Memory B cell (primary cell): ENCODE measurements at regions not wholly inside any gene's neighbourhood (a gene's known extent, or its start where the extent isn't known, plus 50 kb on each side); places are given as distances from the start of the nearest gene placed in this dataset.
A peak's percentile ranks its signal among the peaks of the same experiment; 100 is the strongest.

Experiments
- ATAC-seq: fragments of 150-1000 bp; cut with Tn5 transposase; 2 replicates; pipeline ENCODE4 v1.10.0; 2021; ENCODE audit warnings: low read depth, mild to moderate bottlenecking, moderate library complexity
- DNase-seq, 2 donors: peaks; one replicate each; pipeline ENCODE4 v3.0.0; 2022; ENCODE audit warnings: low spot score in 2 of 2
- H3K27ac Mint-ChIP-seq: one replicate; pipeline ENCODE4 v1.8.0; 2022; ENCODE audit warnings: mild to moderate bottlenecking, moderate library complexity, mixed read lengths
- H3K27me3 Mint-ChIP-seq: one replicate; pipeline ENCODE4 v1.8.0; 2022; ENCODE audit warnings: mixed read lengths
- H3K36me3 Mint-ChIP-seq: one replicate; pipeline ENCODE4 v1.8.0; 2022; ENCODE audit warnings: mild to moderate bottlenecking, mixed read lengths
- H3K4me1 Mint-ChIP-seq: one replicate; pipeline ENCODE4 v1.8.0; 2022; ENCODE audit warnings: mixed read lengths
- H3K4me3 Mint-ChIP-seq: one replicate; pipeline ENCODE4 v1.8.0; 2022; ENCODE audit warnings: mild to moderate bottlenecking, moderate library complexity, mixed read lengths
- H3K9me3 Mint-ChIP-seq: one replicate; pipeline ENCODE4 v1.8.0; 2022; ENCODE audit warnings: mixed read lengths

- Mint-ChIP-seq H3K27ac (no peak overlapping the region), H3K36me3 (peaks cover 8% of the 10 kb centered on the region), H3K27me3 (no peaks in the 10 kb centered on the region), H3K4me3 (no peak overlapping the region), H3K4me1 (peaks cover 26% of the 10 kb centered on the region), H3K9me3 (peaks cover 2% of the 10 kb centered on the region)
- DNase-seq (no peak), ATAC-seq (no peak)
Observed at GRCh38 chr19:46911456-46911855, 50.7 kb downstream of the ARHGAP35 start.

GRCh38 chr19:46913198-46913851, 52.5 kb downstream of the ARHGAP35 start:
- no peaks in the 10 kb centered on the region for H3K27me3 Mint-ChIP-seq
- H3K36me3 Mint-ChIP-seq = peaks cover 8% of the 10 kb centered on the region
- ATAC-seq = no peak
- H3K4me3 Mint-ChIP-seq = no peak overlapping the region
- no peak for DNase-seq
- peaks cover 2% of the 10 kb centered on the region for H3K9me3 Mint-ChIP-seq
- peaks cover 29% of the 10 kb centered on the region for H3K4me1 Mint-ChIP-seq
- H3K27ac Mint-ChIP-seq = peak overlapping the region; percentile 29

GRCh38 chr19:46913852-46914430, 53.1 kb downstream of the ARHGAP35 start:
- no peak overlapping the region for H3K4me3 Mint-ChIP-seq
- peaks cover 26% of the 10 kb centered on the region for H3K4me1 Mint-ChIP-seq
- H3K27me3 Mint-ChIP-seq = no peaks in the 10 kb centered on the region
- ATAC-seq = peak; percentile 52
- H3K9me3 Mint-ChIP-seq = peaks cover 2% of the 10 kb centered on the region
- H3K36me3 Mint-ChIP-seq = peaks cover 14% of the 10 kb centered on the region
- DNase-seq = no peak
- peak overlapping the region; percentile 29 for H3K27ac Mint-ChIP-seq

- H3K27me3 Mint-ChIP-seq = no peaks in the 10 kb centered on the region
- DNase-seq (no peak), ATAC-seq (no peak)
- peaks cover 20% of the 10 kb centered on the region for H3K36me3 Mint-ChIP-seq
- H3K4me3 Mint-ChIP-seq = no peak overlapping the region
- H3K9me3 Mint-ChIP-seq = peaks cover 2% of the 10 kb centered on the region
- H3K27ac Mint-ChIP-seq = no peak overlapping the region
- peaks cover 23% of the 10 kb centered on the region for H3K4me1 Mint-ChIP-seq
Observed at GRCh38 chr19:46915386-46915785, 54.6 kb downstream of the ARHGAP35 start.

GRCh38 chr19:46917002-46917401, 56.2 kb downstream of the ARHGAP35 start:
- no peak overlapping the region for H3K4me3 Mint-ChIP-seq
- no peak for DNase-seq
- peaks cover 26% of the 10 kb centered on the region for H3K36me3 Mint-ChIP-seq
- H3K4me1 Mint-ChIP-seq = peaks cover 19% of the 10 kb centered on the region
- H3K9me3 Mint-ChIP-seq = no peaks in the 10 kb centered on the region
- no peak for ATAC-seq
- H3K27ac Mint-ChIP-seq = no peak overlapping the region
- H3K27me3 Mint-ChIP-seq = no peaks in the 10 kb centered on the region

- DNase-seq (no peak), ATAC-seq (no peak)
- H3K27me3 Mint-ChIP-seq = no peaks in the 10 kb centered on the region
- H3K9me3 Mint-ChIP-seq = no peaks in the 10 kb centered on the region
- H3K4me3 Mint-ChIP-seq = no peak overlapping the region
- H3K36me3 Mint-ChIP-seq = peaks cover 30% of the 10 kb centered on the region
- no peak overlapping the region for H3K27ac Mint-ChIP-seq
- H3K4me1 Mint-ChIP-seq = peaks cover 12% of the 10 kb centered on the region
Observed at GRCh38 chr19:46919324-46919723, 58.5 kb downstream of the ARHGAP35 start.

- no peak for DNase-seq
- Mint-ChIP-seq H3K27me3 (no peaks in the 10 kb centered on the region), H3K27ac (no peak overlapping the region), H3K4me3 (no peak overlapping the region), H3K9me3 (no peaks in the 10 kb centered on the region), H3K36me3 (peaks cover 30% of the 10 kb centered on the region), H3K4me1 (peaks cover 19% of the 10 kb centered on the region)
- no peak for ATAC-seq
Observed at GRCh38 chr19:46920362-46920761, 59.6 kb downstream of the ARHGAP35 start.

GRCh38 chr19:46921071-46921470, 60.3 kb downstream of the ARHGAP35 start:
- Mint-ChIP-seq H3K27me3 (no peaks in the 10 kb centered on the region), H3K36me3 (peaks cover 30% of the 10 kb centered on the region), H3K4me3 (no peak overlapping the region), H3K9me3 (no peaks in the 10 kb centered on the region), H3K27ac (no peak overlapping the region), H3K4me1 (peaks cover 19% of the 10 kb centered on the region)
- DNase-seq (no peak), ATAC-seq (no peak)

GRCh38 chr19:46922465-46922864, 61.7 kb downstream of the ARHGAP35 start:
- Mint-ChIP-seq H3K4me1 (peaks cover 24% of the 10 kb centered on the region), H3K4me3 (no peak overlapping the region), H3K36me3 (peaks cover 32% of the 10 kb centered on the region), H3K9me3 (no peaks in the 10 kb centered on the region), H3K27ac (no peak overlapping the region), H3K27me3 (no peaks in the 10 kb centered on the region)
- DNase-seq = no peak
- ATAC-seq = no peak

- Mint-ChIP-seq H3K4me3 (peak overlapping the region; percentile 74), H3K27me3 (no peaks in the 10 kb centered on the region), H3K27ac (peak overlapping the region; percentile 11), H3K36me3 (peaks cover 18% of the 10 kb centered on the region), H3K9me3 (no peaks in the 10 kb centered on the region), H3K4me1 (peaks cover 26% of the 10 kb centered on the region)
- ATAC-seq (peak; percentile 72), DNase-seq (no peak)
Observed at GRCh38 chr19:46924874-46925547, 64.2 kb downstream of the ARHGAP35 start.

GRCh38 chr19:46925548-46925950, 64.8 kb downstream of the ARHGAP35 start:
- Mint-ChIP-seq H3K4me1 (peaks cover 26% of the 10 kb centered on the region), H3K9me3 (no peaks in the 10 kb centered on the region), H3K4me3 (no peak overlapping the region), H3K27ac (peak overlapping the region; percentile 11), H3K36me3 (peaks cover 14% of the 10 kb centered on the region), H3K27me3 (no peaks in the 10 kb centered on the region)
- ATAC-seq = no peak
- DNase-seq = no peak

- H3K36me3 Mint-ChIP-seq = peaks cover 7% of the 10 kb centered on the region
- peaks cover 26% of the 10 kb centered on the region for H3K4me1 Mint-ChIP-seq
- no peak overlapping the region for H3K4me3 Mint-ChIP-seq
- ATAC-seq = no peak
- H3K27me3 Mint-ChIP-seq = no peaks in the 10 kb centered on the region
- no peaks in the 10 kb centered on the region for H3K9me3 Mint-ChIP-seq
- H3K27ac Mint-ChIP-seq = no peak overlapping the region
- no peak for DNase-seq
Observed at GRCh38 chr19:46926170-46927071, 65.6 kb downstream of the ARHGAP35 start.

GRCh38 chr19:46927106-46927505, 66.3 kb downstream of the ARHGAP35 start:
- Mint-ChIP-seq H3K36me3 (peaks cover 5% of the 10 kb centered on the region), H3K4me1 (peaks cover 26% of the 10 kb centered on the region), H3K4me3 (no peak overlapping the region), H3K27me3 (no peaks in the 10 kb centered on the region), H3K9me3 (no peaks in the 10 kb centered on the region), H3K27ac (no peak overlapping the region)
- DNase-seq = no peak
- ATAC-seq = no peak

- Mint-ChIP-seq H3K9me3 (no peaks in the 10 kb centered on the region), H3K4me1 (peaks cover 29% of the 10 kb centered on the region), H3K27me3 (no peaks in the 10 kb centered on the region), H3K27ac (no peak overlapping the region), H3K4me3 (no peak overlapping the region), H3K36me3 (peaks cover 2% of the 10 kb centered on the region)
- no peak for ATAC-seq
- no peak for DNase-seq
Observed at GRCh38 chr19:46927893-46928292, 67.1 kb downstream of the ARHGAP35 start.
